IMR-90 (cell line): ENCODE measurements at regions not wholly inside any gene's neighbourhood (a gene's known extent, or its start where the extent isn't known, plus 50 kb on each side); places are given as distances from the start of the nearest gene placed in this dataset.

Experiments used
- ATAC-seq: fragments of 200-7000 bp; cut with Tn5 transposase; 2 replicates; pipeline ENCODE4 v1.9.1; 2020; ENCODE audit warnings: low read depth, mild to moderate bottlenecking, moderate library complexity
- BruUV-seq: library from RNA; stranded (reverse); fragments of 400-500 nt; replicated peaks from 2 replicates; lab custom pipeline; 2021; lab: Mats Ljungman, UMichigan
- CTCF ChIA-PET: fragments of 300-600 bp; formaldehyde crosslinking; extraction: SDS; loops from one replicate; lab custom pipeline; 2021; ENCODE audit warnings: antibody characterized with exemption; lab: Yijun Ruan, JAX
- POLR2A ChIA-PET: fragments of 300-600 bp; sonication (Branson Sonifier 250); formaldehyde crosslinking; loops from one replicate; lab custom pipeline; 2022; ENCODE audit warnings: antibody characterized with exemption; ENCODE audit not compliant: unreplicated experiment; lab: Charles Lee
- DNase-seq: peaks from one replicate; pipeline ENCODE4 v3.0.0; 2013
- H2AFZ ChIP-seq: replicated peaks from 2 replicates; pipeline ENCODE3; 2013; ENCODE audit warnings: low read length, mild to moderate bottlenecking; ENCODE audit not compliant: poor library complexity
- H2AK5ac ChIP-seq: 2 replicates; pipeline ENCODE4 v1.6.1; 2013; ENCODE audit warnings: low read depth, low read length, inconsistent platforms
- H2AK9ac ChIP-seq: replicated peaks from 2 replicates; pipeline ENCODE3; 2013; ENCODE audit warnings: mild to moderate bottlenecking, low read depth, low read length, moderate library complexity; ENCODE audit not compliant: poor library complexity
- H2BK120ac ChIP-seq: 2 replicates; pipeline ENCODE4 v1.6.1; 2013; ENCODE audit warnings: low read depth, low read length, inconsistent platforms
- H2BK15ac ChIP-seq: 3 replicates; pipeline ENCODE4 v1.6.1; 2013; ENCODE audit warnings: low read depth, low read length, inconsistent platforms
- H2BK20ac ChIP-seq: 2 replicates; pipeline ENCODE4 v1.6.1; 2013; ENCODE audit warnings: low read depth, mild to moderate bottlenecking, inconsistent platforms, low read length, moderate library complexity
- H2BK5ac ChIP-seq: 2 replicates; pipeline ENCODE4 v1.6.1; 2013; ENCODE audit warnings: mild to moderate bottlenecking, low read depth, low read length, inconsistent platforms; ENCODE audit not compliant: poor library complexity, severe bottlenecking
- H3K14ac ChIP-seq: replicated peaks from 2 replicates; pipeline ENCODE4 v1.6.1; 2013; ENCODE audit warnings: low read depth, low read length, inconsistent platforms
- H3K18ac ChIP-seq: 2 replicates; pipeline ENCODE4 v1.6.1; 2013; ENCODE audit warnings: low read depth, low read length, control low read depth
- H3K23ac ChIP-seq: 2 replicates; pipeline ENCODE4 v1.6.1; 2013; ENCODE audit warnings: low read depth, low read length, inconsistent platforms
- H3K27ac ChIP-seq: 2 replicates; pipeline ENCODE4 v1.5.1; 2013; ENCODE audit warnings: mild to moderate bottlenecking, control low read depth, low read length; ENCODE audit not compliant: insufficient read depth
- H3K27me3 ChIP-seq: 2 replicates; pipeline ENCODE4 v1.6.1; 2013; ENCODE audit warnings: low read length; ENCODE audit not compliant: control insufficient read depth, insufficient read depth
- H3K36me3 ChIP-seq: 2 replicates; pipeline ENCODE4 v1.6.1; 2013; ENCODE audit warnings: low read length, mixed read lengths; ENCODE audit not compliant: control insufficient read depth, insufficient read depth
- H3K4ac ChIP-seq: 2 replicates; pipeline ENCODE4 v1.6.1; 2013; ENCODE audit warnings: low read depth, low read length, inconsistent platforms
- H3K4me1 ChIP-seq: 2 replicates; pipeline ENCODE4 v1.6.1; 2013; ENCODE audit warnings: low read length, mixed read lengths; ENCODE audit not compliant: control insufficient read depth, insufficient read depth
- H3K4me2 ChIP-seq: 2 replicates; pipeline ENCODE4 v1.6.1; 2013; ENCODE audit warnings: low read depth, mild to moderate bottlenecking, control low read depth, low read length, moderate library complexity
- H3K4me3 ChIP-seq: 2 replicates; pipeline ENCODE4 v1.5.1; 2013; ENCODE audit warnings: low read depth, mild to moderate bottlenecking, control low read depth, low read length, moderate library complexity; ENCODE audit not compliant: insufficient read depth
- H3K56ac ChIP-seq: 2 replicates; pipeline ENCODE4 v1.6.1; 2013; ENCODE audit warnings: low read length, inconsistent platforms; ENCODE audit not compliant: insufficient read depth; ENCODE audit errors: extremely low read depth
- H3K79me1 ChIP-seq, 2 experiments: 2 replicates each; pipeline ENCODE4 v1.6.1; 2013; ENCODE audit warnings: low read length in 2 of 2, inconsistent platforms in 1 of 2, low read depth in 1 of 2
- H3K9ac ChIP-seq: 2 replicates; pipeline ENCODE4 v1.6.1; 2013; ENCODE audit warnings: low read depth, low read length, control low read depth
- H3K9me1 ChIP-seq: 2 replicates; pipeline ENCODE4 v1.6.1; 2013; ENCODE audit warnings: low read length, inconsistent platforms; ENCODE audit not compliant: insufficient read depth
- H3K9me3 ChIP-seq: 2 replicates; pipeline ENCODE4 v1.6.1; 2013; ENCODE audit warnings: low read length; ENCODE audit not compliant: control insufficient read depth, insufficient read depth
- H4K20me1 ChIP-seq: 2 replicates; pipeline ENCODE4 v1.6.1; 2013; ENCODE audit warnings: low read length, inconsistent platforms; ENCODE audit not compliant: insufficient read depth
- H4K5ac ChIP-seq: 2 replicates; pipeline ENCODE4 v1.6.1; 2013; ENCODE audit warnings: mild to moderate bottlenecking, low read depth, low read length, control low read depth
- H4K8ac ChIP-seq, 2 experiments: 2 replicates each; pipeline ENCODE4 v1.6.1; 2013; ENCODE audit warnings: low read depth in 2 of 2, low read length in 2 of 2, control low read depth in 1 of 2, inconsistent platforms in 1 of 2
- H4K91ac ChIP-seq: 2 replicates; pipeline ENCODE4 v1.6.1; 2013; ENCODE audit warnings: low read depth, low read length, inconsistent platforms; ENCODE audit not compliant: insufficient read depth
- CHD1 ChIP-seq: IDR thresholded peaks from 2 replicates; pipeline ENCODE4 v1.6.1; 2012; ENCODE audit warnings: low read depth, low read length, improper control_type of control experiment
- FOS ChIP-seq: fragments of 150-350 bp; IDR thresholded peaks from 2 replicates; pipeline ENCODE4 v1.6.1; 2016; ENCODE audit warnings: low read depth, low read length
- MAFK ChIP-seq: IDR thresholded peaks from 2 replicates; pipeline ENCODE4 v1.6.1; 2012; ENCODE audit warnings: low read depth, low read length, improper control_type of control experiment
- MAZ ChIP-seq: IDR thresholded peaks from 2 replicates; pipeline ENCODE4 v1.6.1; 2012; ENCODE audit warnings: low read depth, mild to moderate bottlenecking, low read length, improper control_type of control experiment, moderate library complexity, borderline replicate concordance
- MXI1 ChIP-seq: IDR thresholded peaks from 2 replicates; pipeline ENCODE4 v1.6.1; 2012; ENCODE audit warnings: low read depth, mild to moderate bottlenecking, low read length, moderate library complexity, borderline replicate concordance
- NFE2L2 ChIP-seq: fragments of 150-350 bp; IDR thresholded peaks from 2 replicates; pipeline ENCODE4 v1.6.1; 2016; ENCODE audit warnings: low read depth, mild to moderate bottlenecking, low read length
- POLR2A ChIP-seq: IDR thresholded peaks from 2 replicates; pipeline ENCODE4 v1.6.1; 2012; ENCODE audit warnings: mild to moderate bottlenecking, low read depth, low read length
- RCOR1 ChIP-seq: IDR thresholded peaks from 2 replicates; pipeline ENCODE4 v1.6.1; 2012; ENCODE audit warnings: mild to moderate bottlenecking, low read length, improper control_type of control experiment; ENCODE audit not compliant: insufficient replicate concordance
- RFX5 ChIP-seq: IDR thresholded peaks from 2 replicates; pipeline ENCODE4 v1.8.0; 2012; ENCODE audit warnings: low read depth, mild to moderate bottlenecking, low read length, moderate library complexity
- SMC3 ChIP-seq: fragments of 150-350 bp; IDR thresholded peaks from 2 replicates; pipeline ENCODE4 v1.6.1; 2016; ENCODE audit warnings: low read depth, mild to moderate bottlenecking, antibody characterized with exemption, low read length, moderate library complexity
- WGBS, 2 experiments: methylation state at CpG; one replicate each; pipeline versions ENCODE4 v1.1.5 to v1.1.7; 2013; ENCODE audit warnings: missing lambda C conversion rate in 2 of 2; ENCODE audit not compliant: insufficient read length in 1 of 2; ENCODE audit errors: extremely low coverage in 2 of 2; 5-methylcytosine and 5-hydroxymethylcytosine counted together
- dilution Hi-C: fragments of 300-500 bp; cut with HindIII; formaldehyde crosslinking; loops from one replicate; pipeline ENCODE4 v1.14.3; 2018; ENCODE audit warnings: low sequenced_read_pairs; ENCODE audit not compliant: unreplicated experiment
- in situ Hi-C: fragments of 300-500 bp; cut with MboI; formaldehyde crosslinking; loops from 3 replicates; pipeline ENCODE4 v1.14.3; 2019; ENCODE audit warnings: low sequenced_read_pairs, inconsistent platforms, mixed read lengths
- intact Hi-C: fragments of 100-400 bp; cut with micrococcal nuclease; formaldehyde crosslinking; loops from 2 replicates; pipeline ENCODE4 v1.10.0; 2022
- TF ChIP-seq, protein P1 (sequence below): conservative IDR thresholded peaks from 2 replicates; pipeline ENCODE4 v1.5.1; 2012; ENCODE audit warnings: mild to moderate bottlenecking, low read depth, low read length, improper control_type of control experiment
- TF ChIP-seq, protein P2 (sequence below): fragments of 150-350 bp; IDR thresholded peaks from 2 replicates; pipeline ENCODE4 v1.6.1; 2016; ENCODE audit warnings: low read depth, mild to moderate bottlenecking, low read length, moderate library complexity, borderline replicate concordance

DNA sequence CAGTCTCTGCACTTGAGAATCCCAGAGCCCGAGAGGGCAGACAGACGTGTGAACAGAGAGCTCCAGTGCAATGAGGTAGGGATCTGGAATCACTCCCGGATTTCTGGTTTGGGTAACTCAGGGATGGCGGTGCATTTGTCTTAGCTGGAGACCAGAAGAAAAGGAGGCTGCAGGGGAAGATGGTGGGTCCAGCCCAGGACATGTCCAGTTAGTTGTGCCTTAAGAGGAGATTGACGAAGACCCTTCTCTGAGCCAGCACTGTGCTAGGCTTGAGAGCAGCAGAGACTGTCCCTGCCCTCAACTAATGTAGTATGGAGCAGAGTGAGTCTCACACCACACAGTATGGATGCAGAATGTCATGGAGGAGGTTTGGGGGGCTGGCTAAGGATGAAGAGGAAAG lies 150.6 kb upstream of the COPS8 start:
- Histone ChIP-seq H3K14ac (no peak overlapping the region), H4K5ac (no peak overlapping the region), H3K9ac (no peak overlapping the region), H3K18ac (no peak overlapping the region), H2AK5ac (no peak overlapping the region), H2BK20ac (no peak overlapping the region), H3K56ac (no peak overlapping the region), H3K4ac (no peak overlapping the region), H2AK9ac (no peak overlapping the region), H3K9me1 (no peaks in the 10 kb centered on the region), H3K4me3 (no peak overlapping the region), H3K36me3 (no peaks in the 10 kb centered on the region), H3K4me2 (no peak overlapping the region), H3K27me3 (peaks cover 16% of the 10 kb centered on the region), H4K8ac (no peak overlapping the region), H2AFZ (no peak overlapping the region), H3K23ac (no peak overlapping the region), H3K79me1 (no peaks in the 10 kb centered on the region), H2BK5ac (no peak overlapping the region), H4K20me1 (no peaks in the 10 kb centered on the region), H4K91ac (no peak overlapping the region), H2BK120ac (no peak overlapping the region), H3K4me1 (no peaks in the 10 kb centered on the region), H2BK15ac (no peak overlapping the region), H3K27ac (no peak overlapping the region), H3K9me3 (no peaks in the 10 kb centered on the region)
- POLR2A ChIA-PET, result no interaction called here
- dilution Hi-C loops, result no loop called here
- ATAC-seq, result no peak
- WGBS, 2 experiments, result 73% methylated on average over 2 of the region's 5 CpGs; no CpG with 5 or more reads in 1 of the 2 experiments
- TF ChIP-seq FOS (no peak), MAFK (no peak), MXI1 (no peak), NFE2L2 (no peak), SMC3 (no peak), MAZ (no peak), POLR2A (no peak), RCOR1 (no peak), CHD1 (no peak), RFX5 (no peak)
- TF ChIP-seq, protein P1, sequence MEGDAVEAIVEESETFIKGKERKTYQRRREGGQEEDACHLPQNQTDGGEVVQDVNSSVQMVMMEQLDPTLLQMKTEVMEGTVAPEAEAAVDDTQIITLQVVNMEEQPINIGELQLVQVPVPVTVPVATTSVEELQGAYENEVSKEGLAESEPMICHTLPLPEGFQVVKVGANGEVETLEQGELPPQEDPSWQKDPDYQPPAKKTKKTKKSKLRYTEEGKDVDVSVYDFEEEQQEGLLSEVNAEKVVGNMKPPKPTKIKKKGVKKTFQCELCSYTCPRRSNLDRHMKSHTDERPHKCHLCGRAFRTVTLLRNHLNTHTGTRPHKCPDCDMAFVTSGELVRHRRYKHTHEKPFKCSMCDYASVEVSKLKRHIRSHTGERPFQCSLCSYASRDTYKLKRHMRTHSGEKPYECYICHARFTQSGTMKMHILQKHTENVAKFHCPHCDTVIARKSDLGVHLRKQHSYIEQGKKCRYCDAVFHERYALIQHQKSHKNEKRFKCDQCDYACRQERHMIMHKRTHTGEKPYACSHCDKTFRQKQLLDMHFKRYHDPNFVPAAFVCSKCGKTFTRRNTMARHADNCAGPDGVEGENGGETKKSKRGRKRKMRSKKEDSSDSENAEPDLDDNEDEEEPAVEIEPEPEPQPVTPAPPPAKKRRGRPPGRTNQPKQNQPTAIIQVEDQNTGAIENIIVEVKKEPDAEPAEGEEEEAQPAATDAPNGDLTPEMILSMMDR, result no peak
- TF ChIP-seq, protein P2, sequence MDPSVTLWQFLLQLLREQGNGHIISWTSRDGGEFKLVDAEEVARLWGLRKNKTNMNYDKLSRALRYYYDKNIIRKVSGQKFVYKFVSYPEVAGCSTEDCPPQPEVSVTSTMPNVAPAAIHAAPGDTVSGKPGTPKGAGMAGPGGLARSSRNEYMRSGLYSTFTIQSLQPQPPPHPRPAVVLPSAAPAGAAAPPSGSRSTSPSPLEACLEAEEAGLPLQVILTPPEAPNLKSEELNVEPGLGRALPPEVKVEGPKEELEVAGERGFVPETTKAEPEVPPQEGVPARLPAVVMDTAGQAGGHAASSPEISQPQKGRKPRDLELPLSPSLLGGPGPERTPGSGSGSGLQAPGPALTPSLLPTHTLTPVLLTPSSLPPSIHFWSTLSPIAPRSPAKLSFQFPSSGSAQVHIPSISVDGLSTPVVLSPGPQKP, result no peak
- in situ Hi-C loops, result no loop called here
- intact Hi-C loops, result no loop called here
- CTCF ChIA-PET, result no interaction called here
- no peak for DNase-seq
- no TSS peak for BruUV-seq
